Activated T-helper 1 cell treated with Interleukin-2 at 50 U/mL for 16 hours (primary cell): ENCODE measurements at regions not wholly inside any gene's neighbourhood (a gene's known extent, or its start where the extent isn't known, plus 50 kb on each side); places are given as distances from the start of the nearest gene placed in this dataset.

Experiments
- DNase-seq: peaks from one replicate; pipeline ENCODE4 v3.0.0-alpha.2; 2020; ENCODE audit warnings: low read depth

- no peak for DNase-seq
Measured at GRCh38 chr2:40803900-40804299, 352.0 kb upstream of the SLC8A1 start.

GRCh38 chr2:40809156-40809555 lies 357.3 kb upstream of the SLC8A1 start:
- DNase-seq = no peak

- DNase-seq = no peak
Measured at GRCh38 chr2:40814616-40815015, 362.7 kb upstream of the SLC8A1 start.

GRCh38 chr2:40820319-40820718 lies 368.4 kb upstream of the SLC8A1 start:
- DNase-seq = no peak

GRCh38 chr2:40823478-40823877 lies 371.6 kb upstream of the SLC8A1 start:
- DNase-seq = no peak

GRCh38 chr2:40824278-40824677 lies 372.4 kb upstream of the SLC8A1 start:
- DNase-seq = no peak

- no peak for DNase-seq
Measured at GRCh38 chr2:40827392-40827791, 375.5 kb upstream of the SLC8A1 start.

- no peak for DNase-seq
Measured at GRCh38 chr2:40831321-40831873, 379.5 kb upstream of the SLC8A1 start.

- DNase-seq = no peak
Measured at GRCh38 chr2:40841856-40842255, 390.0 kb upstream of the SLC8A1 start.

- DNase-seq = no peak
Measured at GRCh38 chr2:40844353-40845277, 392.7 kb upstream of the SLC8A1 start.

GRCh38 chr2:40851661-40852060 lies 399.8 kb upstream of the SLC8A1 start:
- no peak for DNase-seq

- no peak for DNase-seq
Measured at GRCh38 chr2:40859617-40860016, 407.7 kb upstream of the SLC8A1 start.

GRCh38 chr2:40867829-40868228 lies 415.9 kb upstream of the SLC8A1 start:
- no peak for DNase-seq

GRCh38 chr2:40872580-40872979 lies 420.7 kb upstream of the SLC8A1 start:
- no peak for DNase-seq

GRCh38 chr2:40874380-40874779 lies 422.5 kb upstream of the SLC8A1 start:
- no peak for DNase-seq

GRCh38 chr2:40877734-40878288 lies 425.9 kb upstream of the SLC8A1 start:
- DNase-seq = no peak

GRCh38 chr2:40879305-40879704 lies 427.4 kb upstream of the SLC8A1 start:
- DNase-seq = no peak

- DNase-seq = no peak
Measured at GRCh38 chr2:40886100-40886499, 434.2 kb upstream of the SLC8A1 start.

- no peak for DNase-seq
Measured at GRCh38 chr2:40886655-40887054, 434.8 kb upstream of the SLC8A1 start.

GRCh38 chr2:40896358-40896757 lies 444.5 kb upstream of the SLC8A1 start:
- DNase-seq = no peak

GRCh38 chr2:40914666-40915065 lies 462.8 kb upstream of the SLC8A1 start:
- DNase-seq = no peak

GRCh38 chr2:40915651-40916050 lies 463.8 kb upstream of the SLC8A1 start:
- DNase-seq = no peak

GRCh38 chr2:40935349-40935748 lies 483.5 kb upstream of the SLC8A1 start:
- no peak for DNase-seq
